GM08714 (cell line): ENCODE measurements at regions not wholly inside any gene's neighbourhood (a gene's known extent, or its start where the extent isn't known, plus 50 kb on each side); places are given as distances from the start of the nearest gene placed in this dataset.
"Not testable (repeated sequence)": the region's sequence is repeated elsewhere in the genome, so short reads cannot be mapped to it uniquely, and the experiment has no call there.

ENCODE experiments used
- H3K4me3 ChIP-seq: fragments of 200-500 bp; sonication (Bioruptor generic); 2 replicates; pipeline ENCODE4 v1.5.1; 2014; ENCODE audit warnings: mild to moderate bottlenecking, low read length, inconsistent platforms
- ZNF274 ChIP-seq: IDR thresholded peaks from 2 replicates; pipeline ENCODE4 v1.6.1; 2012; ENCODE audit warnings: mild to moderate bottlenecking, low read depth, low read length

- no peak for TF ChIP-seq ZNF274
- no peak overlapping the region for H3K4me3 ChIP-seq
Observed at GRCh38 chr12:47343684-47344567, 264.2 kb upstream of the AMIGO2 start.

- TF ChIP-seq ZNF274 = no peak
- H3K4me3 ChIP-seq = no peak overlapping the region
Observed at GRCh38 chr12:47340411-47341015, 260.8 kb upstream of the AMIGO2 start.

GRCh38 chr12:47337581-47337980, 257.8 kb upstream of the AMIGO2 start:
- no peak for TF ChIP-seq ZNF274
- no peak overlapping the region for H3K4me3 ChIP-seq

GRCh38 chr12:47333271-47333858, 253.6 kb upstream of the AMIGO2 start:
- H3K4me3 ChIP-seq = not testable (repeated sequence)

GRCh38 chr12:47328831-47329545, 249.2 kb upstream of the AMIGO2 start:
- H3K4me3 ChIP-seq = no peak overlapping the region
- TF ChIP-seq ZNF274 = no peak

- no peak overlapping the region for H3K4me3 ChIP-seq
- TF ChIP-seq ZNF274 = no peak
Observed at GRCh38 chr12:47326190-47326589, 246.4 kb upstream of the AMIGO2 start.

GRCh38 chr12:47323802-47324201, 244.0 kb upstream of the AMIGO2 start:
- TF ChIP-seq ZNF274 = no peak

GRCh38 chr12:47321436-47321835, 241.7 kb upstream of the AMIGO2 start:
- H3K4me3 ChIP-seq = no peak overlapping the region
- TF ChIP-seq ZNF274 = no peak

More at GRCh38 chr12:47323802-47324201, 244.0 kb upstream of the AMIGO2 start:
- no peak overlapping the region for H3K4me3 ChIP-seq

- no peak for TF ChIP-seq ZNF274
- H3K4me3 ChIP-seq = no peak overlapping the region
Observed at GRCh38 chr12:47319746-47320145, 240.0 kb upstream of the AMIGO2 start.

- no peak overlapping the region for H3K4me3 ChIP-seq
- no peak for TF ChIP-seq ZNF274
Observed at GRCh38 chr12:47318963-47319362, 239.2 kb upstream of the AMIGO2 start.

GRCh38 chr12:47317175-47317915, 237.6 kb upstream of the AMIGO2 start:
- no peak overlapping the region for H3K4me3 ChIP-seq
- no peak for TF ChIP-seq ZNF274

- TF ChIP-seq ZNF274 = no peak
- no peak overlapping the region for H3K4me3 ChIP-seq
Observed at GRCh38 chr12:47316609-47317049, 236.9 kb upstream of the AMIGO2 start.

GRCh38 chr12:47314996-47315395, 235.2 kb upstream of the AMIGO2 start:
- H3K4me3 ChIP-seq = no peak overlapping the region
- TF ChIP-seq ZNF274 = no peak
